ENCODE measurements at regions not wholly inside any gene's neighbourhood (a gene's known extent, or its start where the extent isn't known, plus 50 kb on each side); places are given as distances from the start of the nearest gene placed in this dataset.
"Not testable (repeated sequence)": the region's sequence is repeated elsewhere in the genome, so short reads cannot be mapped to it uniquely, and the experiment has no call there.

DNA sequence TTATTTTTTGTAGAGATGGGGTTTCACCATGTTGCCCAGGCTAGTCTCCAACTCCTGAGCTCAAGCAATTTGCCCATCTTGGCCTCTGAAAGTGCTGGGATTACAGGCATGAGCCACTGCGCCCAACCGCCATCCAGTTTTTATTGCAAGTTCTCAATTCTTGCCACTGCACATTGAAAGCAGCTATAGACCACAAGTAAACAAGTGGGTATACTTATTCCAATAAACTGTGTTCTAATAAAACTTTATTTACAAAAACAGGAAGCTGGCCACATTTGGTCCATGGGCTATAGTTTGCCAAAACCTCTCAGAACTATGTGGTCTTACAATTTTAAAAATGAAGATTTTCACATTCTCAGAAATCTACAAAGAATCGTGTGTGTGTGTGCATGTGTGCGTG, 313.6 kb upstream of the RASGEF1B start:
- POLR2A ChIA-PET, result no interaction called here
- DNase-seq (ENCODE audit: extremely low spot score), result no peak
- CTCF ChIA-PET, result interaction anchor here (0.7 kb wide), 1 partner anchor 13 kb away, joined by 3 read pairs; no protein-coding TSS in a partner anchor
- TF ChIP-seq FOXA1 (IDR thresholded peaks at IDR 0.05), result no peak
- no peak for TF ChIP-seq FOXK2 (IDR thresholded peaks at IDR 0.05)
- no peak for TF ChIP-seq ZNF384 (IDR thresholded peaks at IDR 0.05)
- TF ChIP-seq TARDBP (IDR thresholded peaks at IDR 0.05), result no peak
- TF ChIP-seq LEF1 (IDR thresholded peaks at IDR 0.05; ENCODE audit: borderline replicate concordance), result no peak
- TF ChIP-seq, protein P1, sequence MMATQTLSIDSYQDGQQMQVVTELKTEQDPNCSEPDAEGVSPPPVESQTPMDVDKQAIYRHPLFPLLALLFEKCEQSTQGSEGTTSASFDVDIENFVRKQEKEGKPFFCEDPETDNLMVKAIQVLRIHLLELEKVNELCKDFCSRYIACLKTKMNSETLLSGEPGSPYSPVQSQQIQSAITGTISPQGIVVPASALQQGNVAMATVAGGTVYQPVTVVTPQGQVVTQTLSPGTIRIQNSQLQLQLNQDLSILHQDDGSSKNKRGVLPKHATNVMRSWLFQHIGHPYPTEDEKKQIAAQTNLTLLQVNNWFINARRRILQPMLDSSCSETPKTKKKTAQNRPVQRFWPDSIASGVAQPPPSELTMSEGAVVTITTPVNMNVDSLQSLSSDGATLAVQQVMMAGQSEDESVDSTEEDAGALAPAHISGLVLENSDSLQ (IDR thresholded peaks at IDR 0.05), result no peak
- no peak for TF ChIP-seq CTBP1 (IDR thresholded peaks at IDR 0.05; ENCODE audit: borderline replicate concordance)
- no peak for TF ChIP-seq ELF4 (IDR thresholded peaks at IDR 0.05)
- no peak for TF ChIP-seq NFRKB (IDR thresholded peaks at IDR 0.05)
- TF ChIP-seq L3MBTL2 (conservative IDR thresholded peaks at IDR 0.05), result no peak
- no peak for TF ChIP-seq HDGF (IDR thresholded peaks at IDR 0.05; ENCODE audit: borderline replicate concordance)
- no peak for TF ChIP-seq SUZ12 (IDR thresholded peaks at IDR 0.05)

DNA sequence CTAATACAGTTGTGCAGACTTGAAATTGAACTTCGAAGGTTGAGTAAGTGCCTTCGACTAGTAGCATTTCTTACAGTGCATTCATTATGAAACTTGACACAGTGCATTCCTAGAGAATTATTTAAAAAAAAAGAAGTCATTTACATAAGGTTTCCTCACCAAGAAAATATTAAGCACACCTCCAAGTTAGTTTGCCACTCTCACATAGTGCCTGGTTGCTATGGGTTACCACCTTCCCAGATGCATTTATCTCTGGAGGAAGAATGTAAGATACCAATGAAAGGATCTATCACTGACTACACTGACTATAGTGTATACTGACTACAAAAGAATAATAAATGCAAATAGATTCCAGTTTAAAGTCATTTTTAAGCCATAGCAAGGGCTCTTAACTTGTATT, 311.9 kb upstream of the RASGEF1B start:
- DNase-seq (ENCODE audit: extremely low spot score), result no peak
- POLR2A ChIA-PET, result no interaction called here
- no peak for TF ChIP-seq LEF1 (IDR thresholded peaks at IDR 0.05; ENCODE audit: borderline replicate concordance)
- TF ChIP-seq NFRKB (IDR thresholded peaks at IDR 0.05), result no peak
- TF ChIP-seq TARDBP (IDR thresholded peaks at IDR 0.05), result no peak
- TF ChIP-seq HDGF (IDR thresholded peaks at IDR 0.05; ENCODE audit: borderline replicate concordance), result no peak
- TF ChIP-seq SP1 (IDR thresholded peaks at IDR 0.05), result no peak
- TF ChIP-seq L3MBTL2 (conservative IDR thresholded peaks at IDR 0.05), result no peak
- TF ChIP-seq, protein P1 (IDR thresholded peaks at IDR 0.05), result no peak
- no peak for TF ChIP-seq ZNF384 (IDR thresholded peaks at IDR 0.05)
- no peak for TF ChIP-seq FOXA1 (IDR thresholded peaks at IDR 0.05)
- TF ChIP-seq ARNT (IDR thresholded peaks at IDR 0.05), result no peak
- no peak for TF ChIP-seq BHLHE40 (IDR thresholded peaks at IDR 0.05; ENCODE audit: borderline replicate concordance)
- no peak for TF ChIP-seq SUZ12 (IDR thresholded peaks at IDR 0.05)
- TF ChIP-seq FOXM1 (IDR thresholded peaks at IDR 0.05; ENCODE audit: borderline replicate concordance), result no peak
- TF ChIP-seq CTBP1 (IDR thresholded peaks at IDR 0.05; ENCODE audit: borderline replicate concordance), result no peak
- no peak for TF ChIP-seq FOXK2 (IDR thresholded peaks at IDR 0.05)
- no peak for TF ChIP-seq ELF4 (IDR thresholded peaks at IDR 0.05)
- CTCF ChIA-PET, result no interaction called here

DNA sequence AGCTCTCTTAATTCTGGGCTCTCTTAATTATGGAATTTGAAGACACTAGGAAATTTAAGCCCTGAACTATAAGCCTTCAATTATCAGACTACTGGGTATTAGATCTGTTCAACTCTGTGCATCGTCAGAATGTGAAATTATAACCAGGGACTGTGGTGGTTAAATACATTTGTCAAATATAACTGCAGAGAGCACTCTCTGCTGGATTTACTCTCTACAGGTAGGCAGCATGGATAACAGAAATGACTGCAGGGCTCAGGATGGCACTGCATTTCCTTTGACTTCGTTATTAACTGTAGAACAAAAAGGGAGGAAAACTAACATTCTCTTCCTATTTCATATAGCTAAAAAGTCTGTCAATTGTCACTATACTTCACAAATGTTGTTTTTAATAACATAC, 310.1 kb upstream of the RASGEF1B start:
- POLR2A ChIA-PET, result no interaction called here
- no peak for DNase-seq (ENCODE audit: extremely low spot score)
- TF ChIP-seq FOXK2 (IDR thresholded peaks at IDR 0.05), result no peak
- CTCF ChIA-PET, result no interaction called here

DNA sequence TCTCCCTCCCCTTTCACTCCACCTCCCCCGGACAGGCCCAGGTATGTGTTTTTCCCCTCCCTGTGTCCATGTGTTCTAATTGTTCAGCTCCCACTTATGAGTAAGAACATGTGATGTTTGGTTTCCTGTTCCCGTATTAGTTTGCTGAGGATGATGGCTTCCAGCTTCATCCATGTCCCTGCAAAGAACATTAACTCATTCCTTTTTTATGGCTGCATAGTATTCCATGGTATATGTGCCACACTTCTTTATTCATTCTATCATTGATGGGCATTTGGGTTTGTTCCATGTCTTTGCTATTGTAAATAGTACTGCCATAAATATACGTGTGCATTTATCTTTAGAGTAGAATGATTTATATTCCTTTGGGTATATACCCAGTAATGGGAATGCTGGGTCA, 306.0 kb upstream of the RASGEF1B start:
- CTCF ChIA-PET; DNase-seq (ENCODE audit: extremely low spot score); POLR2A ChIA-PET: not testable (repeated sequence)

DNA sequence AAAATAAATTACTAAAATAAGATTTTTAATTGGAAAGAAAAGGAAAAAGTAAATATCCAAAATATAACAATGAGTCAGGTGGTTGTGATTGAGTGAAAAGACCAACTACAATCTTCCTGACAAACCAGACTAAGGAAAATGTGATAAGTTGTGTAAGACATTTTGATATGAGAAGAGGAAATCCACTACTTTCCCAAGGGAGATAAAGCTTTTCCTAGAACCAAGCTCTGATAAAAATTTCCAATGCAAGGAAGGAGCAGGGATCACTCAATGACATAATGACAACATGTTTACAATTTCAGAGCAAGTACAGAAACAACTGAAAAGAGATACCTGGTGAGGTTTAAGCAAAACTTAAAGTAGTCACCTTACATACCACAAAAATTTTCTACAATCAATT, 305.1 kb upstream of the RASGEF1B start:
- ChIA-PET CTCF (interaction anchor here (0.6 kb wide), 1 partner anchor 10 kb away, joined by 4 read pairs; no protein-coding TSS in a partner anchor), POLR2A (no interaction called here)
- no peak for DNase-seq (ENCODE audit: extremely low spot score)
- no peak for TF ChIP-seq ARNT (IDR thresholded peaks at IDR 0.05)
- TF ChIP-seq SUZ12 (IDR thresholded peaks at IDR 0.05), result no peak
- TF ChIP-seq TARDBP (IDR thresholded peaks at IDR 0.05), result no peak
- no peak for TF ChIP-seq FOXA1 (IDR thresholded peaks at IDR 0.05)
- no peak for TF ChIP-seq NFRKB (IDR thresholded peaks at IDR 0.05)

DNA sequence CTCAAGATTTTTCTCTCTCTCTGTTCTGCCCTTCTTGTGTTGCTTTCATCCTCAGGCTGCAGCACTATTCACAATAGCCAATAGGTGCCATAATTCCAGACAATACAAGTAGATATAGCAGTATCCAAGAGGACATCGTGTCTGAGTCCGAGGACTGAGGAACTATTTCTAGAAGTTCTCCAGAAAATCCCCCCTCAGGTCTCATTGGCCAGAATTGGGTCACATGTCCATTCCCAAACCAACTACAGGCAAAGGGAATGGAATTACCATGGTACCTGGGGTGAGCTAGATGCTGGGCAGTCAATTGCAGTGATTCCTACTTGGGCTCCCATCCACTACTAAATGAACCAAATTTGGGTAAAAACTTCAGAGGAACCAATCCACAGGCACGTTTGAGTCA, 301.9 kb upstream of the RASGEF1B start:
- ChIA-PET POLR2A (no interaction called here), CTCF (no interaction called here)
- DNase-seq (ENCODE audit: extremely low spot score), result no peak
- no peak for TF ChIP-seq ZNF384 (IDR thresholded peaks at IDR 0.05)
- no peak for TF ChIP-seq TARDBP (IDR thresholded peaks at IDR 0.05)
- no peak for TF ChIP-seq NFRKB (IDR thresholded peaks at IDR 0.05)
- TF ChIP-seq FOXA1 (IDR thresholded peaks at IDR 0.05), result no peak
- TF ChIP-seq, protein P1 (IDR thresholded peaks at IDR 0.05), result no peak
- no peak for TF ChIP-seq CTBP1 (IDR thresholded peaks at IDR 0.05; ENCODE audit: borderline replicate concordance)
- TF ChIP-seq ELF4 (IDR thresholded peaks at IDR 0.05), result no peak
- no peak for TF ChIP-seq LEF1 (IDR thresholded peaks at IDR 0.05; ENCODE audit: borderline replicate concordance)
- TF ChIP-seq HDGF (IDR thresholded peaks at IDR 0.05; ENCODE audit: borderline replicate concordance), result no peak
- TF ChIP-seq ARNT (IDR thresholded peaks at IDR 0.05), result no peak
- TF ChIP-seq SUZ12 (IDR thresholded peaks at IDR 0.05), result no peak
- no peak for TF ChIP-seq L3MBTL2 (conservative IDR thresholded peaks at IDR 0.05)
- no peak for TF ChIP-seq FOXM1 (IDR thresholded peaks at IDR 0.05; ENCODE audit: borderline replicate concordance)
- no peak for TF ChIP-seq SP1 (IDR thresholded peaks at IDR 0.05)

DNA sequence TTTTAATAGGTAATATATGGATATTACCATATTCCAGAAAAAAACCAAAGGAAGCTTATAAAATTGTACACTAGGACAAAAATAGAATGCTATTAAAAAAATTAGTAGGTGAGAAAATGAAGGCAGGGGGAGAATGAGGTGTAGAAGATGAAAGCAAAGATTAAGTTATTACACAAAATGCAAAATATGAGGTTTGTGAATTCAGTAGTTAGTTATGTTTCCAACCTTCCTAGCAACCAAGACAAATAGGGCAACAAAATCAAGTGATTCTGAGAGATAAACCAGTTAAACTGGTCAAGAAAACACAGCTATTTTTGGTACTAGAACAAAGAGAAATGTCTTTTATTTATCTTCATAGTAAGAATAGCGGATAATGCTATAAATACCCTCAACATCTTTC, 300.0 kb upstream of the RASGEF1B start:
- DNase-seq (ENCODE audit: extremely low spot score), result no peak
- POLR2A ChIA-PET, result no interaction called here
- TF ChIP-seq CTBP1 (IDR thresholded peaks at IDR 0.05; ENCODE audit: borderline replicate concordance), result no peak
- no peak for TF ChIP-seq TARDBP (IDR thresholded peaks at IDR 0.05)
- TF ChIP-seq SUZ12 (IDR thresholded peaks at IDR 0.05), result no peak
- CTCF ChIA-PET, result no interaction called here

All from HEK293T (cell line).